CD4-positive, alpha-beta T cell treated with Interleukin-6 at 100 ng/mL for 8 hours (primary cell): ENCODE measurements at regions not wholly inside any gene's neighbourhood (a gene's known extent, or its start where the extent isn't known, plus 50 kb on each side); places are given as distances from the start of the nearest gene placed in this dataset.

Experiments
- DNase-seq: peaks from one replicate; pipeline ENCODE4 v3.0.0-alpha.2; 2020; ENCODE audit warnings: mixed read lengths, low spot score

DNA sequence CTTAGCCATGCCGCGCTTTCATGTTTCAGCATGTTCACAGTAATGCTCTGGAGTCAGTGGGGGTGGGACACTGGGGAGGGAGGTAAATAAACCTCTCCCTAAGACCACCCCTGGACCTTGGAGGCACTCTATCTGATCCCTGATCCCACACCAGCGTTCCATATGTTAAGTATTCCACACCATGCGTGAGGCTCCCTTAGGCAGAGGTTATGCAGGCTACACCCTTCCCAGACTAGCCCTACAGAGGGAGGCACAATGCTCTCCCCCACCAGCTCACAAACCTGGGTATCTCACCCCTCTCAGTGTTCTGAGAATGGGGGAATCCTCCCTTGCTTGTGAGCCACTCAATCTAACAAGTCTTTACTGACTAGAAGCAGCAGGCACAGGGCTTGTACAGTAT, 1610.4 kb upstream of the ZEB2 start:
- DNase-seq: no peak

DNA sequence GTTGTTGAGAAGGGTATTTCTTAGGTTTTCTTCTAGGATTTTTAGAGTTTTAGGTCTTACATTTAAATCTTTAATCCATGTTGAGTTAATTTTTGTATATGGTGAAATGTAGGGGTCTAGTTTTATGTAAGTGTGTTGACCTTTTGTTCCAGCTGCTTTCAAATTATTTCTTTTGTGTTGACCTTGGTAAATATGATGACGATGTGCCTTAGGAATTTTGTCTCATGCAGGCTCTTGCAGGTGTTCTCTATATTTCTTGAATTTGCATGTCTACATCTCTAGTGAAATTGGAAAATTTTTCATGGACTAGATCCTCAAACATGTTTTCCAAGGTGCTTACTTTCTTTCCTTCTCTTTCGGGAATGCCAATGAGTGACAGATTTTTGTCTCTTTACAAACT, 1609.3 kb upstream of the ZEB2 start:
- no peak for DNase-seq

GRCh38 chr2:146128216-146128615, 1608.3 kb upstream of the ZEB2 start:
- no peak for DNase-seq

GRCh38 chr2:146125551-146125950, 1605.6 kb upstream of the ZEB2 start:
- DNase-seq: no peak

DNA sequence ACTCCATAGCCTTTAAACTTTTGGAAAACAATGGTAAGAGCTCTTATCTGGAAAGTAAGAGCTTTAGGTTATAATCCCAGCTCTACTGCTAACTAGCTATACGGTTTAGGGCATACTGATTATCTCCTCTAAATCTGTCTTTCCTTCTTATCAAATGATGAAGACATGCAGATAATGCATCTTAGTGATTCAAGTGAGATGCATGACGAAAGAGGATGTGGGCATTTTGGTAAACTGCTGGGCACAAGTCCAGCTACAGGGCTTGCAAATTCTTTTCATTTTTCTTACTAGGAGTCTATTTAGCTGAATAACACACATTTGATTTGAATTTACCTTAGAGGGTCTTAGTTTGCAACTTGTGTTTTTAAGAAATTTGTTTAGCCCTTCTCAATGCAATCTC, 1604.8 kb upstream of the ZEB2 start:
- no peak for DNase-seq

DNA sequence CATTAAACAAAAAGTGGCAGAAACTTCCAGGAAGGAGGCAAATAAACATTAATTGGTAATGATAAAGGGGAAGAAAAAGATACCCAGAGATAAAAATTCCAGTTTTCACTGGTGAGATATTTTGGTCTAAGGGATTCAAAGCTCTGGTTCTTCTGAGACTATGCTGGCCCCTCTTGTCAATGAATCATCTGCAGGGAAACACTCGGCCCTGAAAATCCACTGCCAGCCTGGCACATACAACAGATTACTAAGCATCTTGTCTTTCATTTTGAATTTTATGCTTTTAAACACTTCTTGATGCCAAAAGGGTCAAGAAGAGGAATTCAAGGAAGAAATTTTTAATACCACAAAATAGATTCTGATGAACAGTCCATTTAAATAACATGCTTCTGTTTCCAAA, 1603.8 kb upstream of the ZEB2 start:
- DNase-seq: no peak

DNA sequence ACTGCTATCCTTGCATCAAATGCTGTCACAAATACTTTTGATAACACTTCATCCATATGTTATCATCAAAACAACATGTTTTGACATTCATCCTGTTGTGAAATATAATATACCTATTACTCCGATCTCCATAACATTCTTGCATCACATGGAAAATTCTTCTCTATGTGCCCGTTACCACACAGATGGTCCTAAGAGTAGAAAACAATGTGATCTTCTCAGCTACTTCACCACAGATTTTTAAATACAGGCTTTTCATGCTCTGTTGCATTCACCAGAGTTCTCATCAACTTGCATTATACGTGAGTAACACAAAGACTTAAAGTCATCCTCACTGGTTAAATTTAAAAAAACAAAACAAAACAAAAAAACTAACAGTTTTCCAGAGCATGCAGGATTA, 1603.3 kb upstream of the ZEB2 start:
- DNase-seq: no peak

DNA sequence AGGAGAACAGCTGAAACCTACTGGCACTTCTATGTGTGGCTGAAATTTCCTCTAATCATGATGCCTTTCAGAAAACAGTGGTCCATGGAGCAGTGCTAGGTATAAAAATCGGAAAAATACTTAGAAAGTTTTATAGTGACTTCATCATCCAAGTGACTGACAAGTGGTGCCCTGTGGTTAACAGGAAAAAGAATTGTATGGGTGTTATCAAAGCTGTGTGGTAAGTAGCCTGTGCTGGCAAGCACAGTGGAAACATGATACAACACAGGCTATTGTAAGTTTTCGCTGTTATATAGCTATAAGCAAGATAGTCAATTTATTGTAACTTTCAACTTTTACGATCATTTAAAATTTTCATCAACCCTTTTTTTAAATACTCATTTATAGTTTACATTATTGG, 1599.7 kb upstream of the ZEB2 start:
- DNase-seq: no peak

GRCh38 chr2:146108993-146109392, 1589.1 kb upstream of the ZEB2 start:
- DNase-seq: no peak

GRCh38 chr2:146094185-146094584, 1574.3 kb upstream of the ZEB2 start:
- no peak for DNase-seq

GRCh38 chr2:146081459-146081858, 1561.5 kb upstream of the ZEB2 start:
- no peak for DNase-seq

DNA sequence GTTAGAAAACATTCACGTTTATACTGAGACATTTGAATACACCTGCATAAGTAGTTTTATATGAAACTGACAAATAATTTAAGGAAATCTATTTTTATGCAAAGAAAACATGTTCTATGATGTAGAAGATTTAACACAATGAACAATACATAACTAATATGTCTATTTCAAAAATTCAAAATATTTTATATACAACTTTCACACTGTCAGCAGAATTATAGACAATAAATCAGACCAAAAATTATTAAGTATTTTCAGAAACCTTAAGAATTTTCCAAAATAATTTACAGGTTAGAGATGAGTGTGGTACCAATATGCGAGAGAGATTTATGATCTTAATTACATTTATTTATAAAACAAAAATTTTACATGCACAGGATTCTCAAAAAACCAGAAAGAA, 1561.0 kb upstream of the ZEB2 start:
- no peak for DNase-seq

DNA sequence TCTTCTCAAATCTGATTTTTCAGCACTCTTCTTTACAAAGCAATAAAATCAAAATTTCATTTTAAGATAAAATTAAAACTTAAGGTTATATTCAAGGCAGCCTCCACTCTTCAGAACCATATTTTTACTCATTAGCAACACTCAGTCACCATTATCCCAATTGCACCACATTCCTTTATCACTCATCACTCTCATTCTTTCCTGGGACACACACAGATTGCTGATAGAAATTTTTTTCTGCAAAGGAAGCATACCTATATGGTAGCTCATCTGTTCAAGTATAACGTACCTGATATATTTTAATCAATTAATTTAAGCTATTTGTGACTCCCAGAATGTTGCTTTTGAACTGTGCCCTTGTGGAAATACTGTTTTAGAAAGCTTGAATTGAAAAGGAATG, 1559.3 kb upstream of the ZEB2 start:
- no peak for DNase-seq

- no peak for DNase-seq
Observed at GRCh38 chr2:146077156-146077555, 1557.2 kb upstream of the ZEB2 start.

DNA sequence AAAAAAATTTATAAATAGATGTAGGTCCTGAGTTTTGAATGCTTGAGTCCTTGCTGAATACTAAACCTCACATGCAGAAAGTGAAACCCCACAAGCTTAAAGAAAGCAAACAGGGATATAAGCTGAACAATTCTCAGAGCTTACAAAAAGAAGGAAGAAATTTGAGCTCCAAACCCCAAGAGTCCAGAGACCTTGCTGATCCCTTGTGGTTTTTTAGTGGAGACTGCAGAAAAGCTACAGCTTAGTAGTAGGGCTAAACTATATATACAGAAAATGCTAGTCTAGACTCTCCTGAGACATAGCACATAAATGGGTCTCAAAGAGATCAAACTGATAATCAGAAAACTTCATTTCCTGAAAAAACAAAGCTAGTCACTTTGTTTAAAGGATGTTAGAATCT, 1548.1 kb upstream of the ZEB2 start:
- no peak for DNase-seq

- no peak for DNase-seq
Observed at GRCh38 chr2:146048141-146048540, 1528.2 kb upstream of the ZEB2 start.

DNA sequence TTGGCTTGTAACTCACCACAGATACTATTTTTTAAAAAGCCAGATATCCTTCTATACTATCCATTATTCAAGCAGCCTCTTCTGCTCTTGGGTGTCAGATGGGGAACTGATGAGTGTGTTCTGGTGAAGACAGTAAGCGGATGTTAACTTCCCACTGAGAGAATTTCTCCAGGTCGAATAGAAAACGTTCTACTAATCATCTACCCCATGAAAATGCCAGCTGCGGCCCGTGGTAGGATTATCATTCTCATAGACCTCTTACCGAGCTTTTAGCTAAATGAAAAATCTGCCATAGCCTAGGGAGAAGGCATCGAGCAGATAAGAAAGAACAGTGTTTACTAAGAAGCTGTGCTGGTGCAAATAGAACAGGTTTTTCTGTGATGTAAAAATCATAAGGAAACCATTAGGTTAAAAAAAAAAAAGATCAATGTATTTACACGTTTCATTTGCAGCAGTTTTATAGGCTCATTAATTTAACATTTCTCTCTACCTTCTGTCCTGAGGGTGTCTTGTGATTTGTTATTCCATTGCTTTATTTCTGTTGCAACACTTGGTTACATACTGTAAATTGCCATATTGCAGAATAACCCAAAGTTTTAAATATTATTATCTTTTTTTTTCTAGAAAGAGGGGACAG, 1521.5 kb upstream of the ZEB2 start:
- no peak for DNase-seq

DNA sequence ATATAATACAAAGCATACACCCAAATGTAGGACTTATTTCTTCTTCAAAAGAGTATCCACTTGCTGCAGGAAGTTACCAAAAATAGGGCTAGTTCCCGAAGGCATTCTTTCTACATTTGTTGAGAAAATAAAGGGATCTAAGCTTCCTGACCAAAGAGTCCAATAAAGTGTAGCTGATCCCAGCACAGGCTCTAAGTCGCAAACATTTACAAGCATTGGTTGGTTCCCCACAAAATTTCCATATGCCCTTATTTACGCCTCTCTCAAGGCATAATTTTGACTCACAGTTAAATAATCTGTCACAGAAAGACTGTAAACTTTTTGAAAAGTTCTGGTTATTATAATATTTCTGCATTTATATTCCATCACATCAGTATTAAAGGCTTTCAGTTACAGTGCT, 1520.1 kb upstream of the ZEB2 start:
- DNase-seq: no peak

DNA sequence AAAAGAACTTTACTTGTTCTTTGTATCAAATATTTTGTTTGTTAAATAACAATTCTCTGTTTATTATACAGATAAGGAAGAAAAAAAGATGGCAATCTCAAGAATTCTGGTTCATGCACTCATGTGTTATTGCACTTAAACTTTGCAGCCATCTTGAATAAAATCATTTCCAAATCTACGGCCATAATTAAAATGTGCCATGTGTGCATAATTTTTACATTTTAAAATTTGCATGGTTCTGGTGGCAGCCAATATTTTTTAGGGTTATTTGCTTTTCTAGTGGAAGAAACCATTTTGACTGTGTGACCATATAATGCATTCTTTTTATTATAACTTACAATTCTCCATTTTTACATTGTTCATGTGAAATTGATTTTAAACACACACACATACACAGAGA, 1518.1 kb upstream of the ZEB2 start:
- DNase-seq: no peak

DNA sequence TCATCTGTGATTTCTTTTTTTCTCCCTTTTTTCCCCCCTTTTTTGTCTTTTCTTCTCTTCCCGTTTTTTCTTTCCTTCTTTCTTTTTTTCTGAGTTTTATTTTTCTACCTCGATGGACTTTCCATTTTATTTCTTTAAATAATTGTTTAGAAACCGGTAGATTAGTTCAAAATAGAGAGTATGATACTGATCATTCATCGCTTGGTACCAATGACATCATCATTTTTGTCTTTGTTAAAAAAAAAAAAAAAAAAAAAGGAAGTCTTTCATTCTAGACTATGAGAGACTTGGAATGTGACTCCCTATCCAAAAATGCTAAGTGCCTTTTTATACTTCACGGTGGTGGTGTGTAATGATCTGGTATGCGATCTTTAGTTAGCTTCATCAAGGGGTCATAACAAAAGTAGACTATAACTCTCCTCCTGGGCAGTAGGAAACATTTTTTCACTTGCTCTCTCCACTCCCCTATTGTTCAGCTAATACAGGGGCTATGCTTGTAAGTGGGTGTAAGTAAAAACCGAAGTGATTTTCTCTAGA, 1517.5 kb upstream of the ZEB2 start:
- DNase-seq: no peak

GRCh38 chr2:146031158-146031557, 1511.2 kb upstream of the ZEB2 start:
- no peak for DNase-seq

DNA sequence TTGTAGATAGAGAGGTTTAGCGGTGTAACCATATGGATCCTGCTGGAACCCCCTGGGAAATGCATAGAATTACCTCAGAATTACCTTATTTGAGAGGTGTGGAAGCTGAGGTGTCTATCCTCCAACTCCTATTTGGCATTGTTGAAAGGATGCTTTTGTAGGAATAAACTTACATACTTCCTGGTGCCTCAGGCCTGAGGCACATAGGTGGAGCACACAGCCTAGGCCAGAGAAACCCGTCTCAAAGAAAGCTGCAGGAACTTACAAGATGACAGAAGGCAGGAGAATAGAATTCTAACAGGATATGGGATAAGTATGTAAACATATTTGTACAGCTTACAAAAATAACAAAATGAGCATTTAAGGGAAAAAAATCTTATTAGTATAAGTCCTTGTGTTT, 1507.2 kb upstream of the ZEB2 start:
- no peak for DNase-seq

DNA sequence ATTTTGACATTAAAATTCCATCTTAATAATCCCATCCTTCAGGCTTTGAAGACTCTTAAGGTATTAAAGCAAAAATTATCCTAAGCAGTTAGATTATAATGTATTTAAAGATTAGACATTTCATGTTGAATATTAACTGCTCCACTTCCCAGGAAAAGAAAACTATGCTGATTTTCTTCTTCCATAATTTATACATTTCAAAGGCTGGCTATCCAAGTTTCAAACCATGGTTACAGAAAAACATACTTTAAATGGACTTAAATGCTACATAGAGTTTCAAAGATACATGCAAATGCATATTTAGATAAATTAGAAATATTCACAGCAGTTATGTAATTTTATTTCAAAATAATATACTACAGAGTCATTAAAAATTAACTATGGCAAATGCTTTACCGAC, 1505.6 kb upstream of the ZEB2 start:
- no peak for DNase-seq

DNA sequence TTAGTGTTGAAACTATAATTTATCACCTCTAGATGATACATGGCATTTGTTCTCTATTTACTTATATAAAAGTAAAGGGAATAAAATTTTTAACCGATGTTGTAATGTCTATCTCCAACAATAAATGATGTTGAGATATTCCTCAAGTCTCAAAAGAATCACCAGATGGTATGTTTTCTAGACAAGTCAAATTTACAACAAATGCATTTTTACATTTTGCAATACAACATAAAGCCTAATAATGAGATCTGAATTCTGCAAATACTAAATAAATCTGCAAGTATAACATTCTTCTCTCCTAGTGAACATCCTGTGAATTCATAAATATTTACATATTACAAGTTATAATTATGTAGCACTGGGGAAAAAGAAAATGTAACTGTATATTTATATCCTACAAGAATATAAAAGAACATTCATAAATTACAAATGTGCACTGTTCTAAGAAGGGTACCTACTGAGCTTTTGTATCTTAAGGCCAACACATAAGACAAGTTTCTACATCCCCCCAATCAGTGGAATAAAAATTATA, 1504.4 kb upstream of the ZEB2 start:
- no peak for DNase-seq
